Peyer's patch (tissue), 4 donors: ENCODE measurements at regions not wholly inside any gene's neighbourhood (a gene's known extent, or its start where the extent isn't known, plus 50 kb on each side); places are given as distances from the start of the nearest gene placed in this dataset.

Experiments used
- DNase-seq, 3 donors: peaks; one replicate each; pipeline ENCODE4 v3.0.0-alpha.2; 2017 to 2019
- H3K27ac ChIP-seq, 4 donors: fragments of 200-600 bp; sonication (generic); one replicate each; pipeline ENCODE4 v1.5.1; 2016 to 2019
- H3K27me3 ChIP-seq, 2 donors: fragments of 200-600 bp; sonication (generic); one replicate each; pipeline ENCODE4 v1.5.1; 2019
- H3K36me3 ChIP-seq, 3 donors: fragments of 200-600 bp; sonication (generic); one replicate each; pipeline ENCODE4 v1.5.1; 2016 to 2019
- H3K4me1 ChIP-seq, 4 donors: fragments of 200-600 bp; sonication (generic); one replicate each; pipeline ENCODE4 v1.5.1; 2016 to 2019
- H3K4me3 ChIP-seq, 4 donors: fragments of 200-600 bp; sonication (generic); 1 replicate in 3 of 4; 2 replicates in 1 of 4; pipeline ENCODE4 v1.5.1; 2016 to 2019; ENCODE audit warnings: mild to moderate bottlenecking in 1 of 4
- H3K9me3 ChIP-seq, 4 donors: fragments of 200-600 bp; sonication (generic); one replicate each; pipeline ENCODE4 v1.5.1; 2016 to 2019; ENCODE audit warnings: mild to moderate bottlenecking in 1 of 4
- CTCF ChIP-seq, 6 experiments: fragments of 450-650 bp in 4 of 6; fragments of 200-600 bp in 2 of 6; sonication (generic) in 1 of 6; IDR thresholded peaks; one replicate each; pipeline ENCODE4 v1.5.1; 2017 to 2019; ENCODE audit warnings: antibody characterized with exemption in 6 of 6, mild to moderate bottlenecking in 3 of 6, moderate library complexity in 1 of 6
- POLR2A ChIP-seq, 2 donors: fragments of 450-650 bp; IDR thresholded peaks; one replicate each; pipeline ENCODE4 v1.5.1; 2017; ENCODE audit warnings: antibody characterized with exemption in 2 of 2, mild to moderate bottlenecking in 2 of 2, moderate library complexity in 2 of 2

- H3K27ac ChIP-seq, result no peak overlapping the region
- no peak for TF ChIP-seq CTCF (IDR thresholded peaks at IDR 0.05)
- TF ChIP-seq POLR2A (IDR thresholded peaks at IDR 0.05), result no peak
- no peaks in the 10 kb centered on the region for H3K36me3 ChIP-seq
- no peak for DNase-seq
- H3K4me1 ChIP-seq, result no peaks in the 10 kb centered on the region
- no peaks in the 10 kb centered on the region for H3K27me3 ChIP-seq
- peaks cover 0 to 15% (median 0%) of the 10 kb centered on the region in 4 donors for H3K9me3 ChIP-seq
- no peak overlapping the region for H3K4me3 ChIP-seq
These were observed 803.5 kb downstream of the PLOD2 start for GRCh38 chr3:145357453-145357852.

- no peaks in the 10 kb centered on the region for H3K36me3 ChIP-seq
- H3K27ac ChIP-seq, result no peak overlapping the region
- peaks cover 0 to 11% (median 0%) of the 10 kb centered on the region in 4 donors for H3K9me3 ChIP-seq
- no peaks in the 10 kb centered on the region for H3K27me3 ChIP-seq
- no peak for TF ChIP-seq CTCF (IDR thresholded peaks at IDR 0.05)
- no peak for TF ChIP-seq POLR2A (IDR thresholded peaks at IDR 0.05)
- no peaks in the 10 kb centered on the region for H3K4me1 ChIP-seq
- no peak overlapping the region for H3K4me3 ChIP-seq
- DNase-seq, result no peak
These were observed 801.9 kb downstream of the PLOD2 start for GRCh38 chr3:145359040-145359439.

- no peaks in the 10 kb centered on the region for H3K9me3 ChIP-seq
These were observed 792.2 kb downstream of the PLOD2 start for GRCh38 chr3:145368748-145369147.

GRCh38 chr3:145370870-145371269, 790.1 kb downstream of the PLOD2 start:
- H3K4me1 ChIP-seq, result no peaks in the 10 kb centered on the region
- H3K9me3 ChIP-seq, result peaks cover 0 to 3% (median 0%) of the 10 kb centered on the region in 4 donors
- TF ChIP-seq POLR2A (IDR thresholded peaks at IDR 0.05) (no peak), CTCF (IDR thresholded peaks at IDR 0.05) (no peak)
- no peak overlapping the region for H3K4me3 ChIP-seq
- no peaks in the 10 kb centered on the region for H3K36me3 ChIP-seq
- no peaks in the 10 kb centered on the region for H3K27me3 ChIP-seq
- H3K27ac ChIP-seq, result no peak overlapping the region
- DNase-seq, result no peak

More at GRCh38 chr3:145368748-145369147, 792.2 kb downstream of the PLOD2 start:
- TF ChIP-seq POLR2A (IDR thresholded peaks at IDR 0.05) (no peak), CTCF (IDR thresholded peaks at IDR 0.05) (no peak)
- no peaks in the 10 kb centered on the region for H3K4me1 ChIP-seq
- DNase-seq, result no peak
- H3K27ac ChIP-seq, result no peak overlapping the region
- H3K27me3 ChIP-seq, result no peaks in the 10 kb centered on the region
- H3K36me3 ChIP-seq, result no peaks in the 10 kb centered on the region
- H3K4me3 ChIP-seq, result no peak overlapping the region

- no peaks in the 10 kb centered on the region for H3K27me3 ChIP-seq
- no peak for TF ChIP-seq CTCF (IDR thresholded peaks at IDR 0.05)
- no peak overlapping the region for H3K27ac ChIP-seq
- no peaks in the 10 kb centered on the region for H3K36me3 ChIP-seq
- no peaks in the 10 kb centered on the region for H3K4me1 ChIP-seq
- DNase-seq, result no peak
- H3K4me3 ChIP-seq, result no peak overlapping the region
- peaks cover 0 to 6% (median 0%) of the 10 kb centered on the region in 4 donors for H3K9me3 ChIP-seq
These were observed 783.7 kb downstream of the PLOD2 start for GRCh38 chr3:145377301-145377700.

- Histone ChIP-seq H3K36me3 (no peaks in the 10 kb centered on the region), H3K9me3 (no peaks in the 10 kb centered on the region), H3K4me1 (no peaks in the 10 kb centered on the region), H3K4me3 (no peak overlapping the region), H3K27me3 (no peaks in the 10 kb centered on the region), H3K27ac (no peak overlapping the region)
- no peak for DNase-seq
- TF ChIP-seq CTCF (IDR thresholded peaks at IDR 0.05) (no peak), POLR2A (IDR thresholded peaks at IDR 0.05) (no peak)
These were observed 777.6 kb downstream of the PLOD2 start for GRCh38 chr3:145383416-145383815.
